DND-41 (cell line): ENCODE measurements at regions not wholly inside any gene's neighbourhood (a gene's known extent, or its start where the extent isn't known, plus 50 kb on each side); places are given as distances from the start of the nearest gene placed in this dataset.

Experiments
- CTCF ChIP-seq: IDR thresholded peaks from 2 replicates; pipeline ENCODE4 v1.5.1; 2012; ENCODE audit warnings: borderline replicate concordance, low read length, moderate library complexity, mild to moderate bottlenecking; ENCODE audit not compliant: poor library complexity, severe bottlenecking; ENCODE audit errors: extremely low read depth
- EZH2 ChIP-seq: IDR thresholded peaks from 3 replicates; pipeline ENCODE4 v1.6.1; 2012; ENCODE audit warnings: borderline replicate concordance, low read depth, mild to moderate bottlenecking, moderate library complexity, low read length, inconsistent platforms; ENCODE audit not compliant: severe bottlenecking

GRCh38 chr10:121036431-121036830 is 185.3 kb downstream of the WDR11 start:
- TF ChIP-seq CTCF (no peak), EZH2 (no peak)
